Type B pancreatic cell (in vitro differentiated cells): ENCODE measurements at regions not wholly inside any gene's neighbourhood (a gene's known extent, or its start where the extent isn't known, plus 50 kb on each side); places are given as distances from the start of the nearest gene placed in this dataset.

Experiments used
- DNase-seq: peaks from one replicate; pipeline ENCODE4 v3.0.0; 2021; ENCODE audit warnings: mixed read lengths; ENCODE audit not compliant: unreplicated experiment; ENCODE audit errors: extremely low spot score
- H3K27ac Mint-ChIP-seq: 2 replicates; pipeline ENCODE4 v1.8.0; 2021; ENCODE audit warnings: mild to moderate bottlenecking, mixed read lengths
- H3K27me3 Mint-ChIP-seq: 2 replicates; pipeline ENCODE4 v1.8.0; 2021; ENCODE audit warnings: mixed read lengths
- H3K36me3 Mint-ChIP-seq: 2 replicates; pipeline ENCODE4 v1.8.0; 2021; ENCODE audit warnings: mixed read lengths
- H3K4me1 Mint-ChIP-seq: one replicate; pipeline ENCODE4 v1.8.0; 2021; ENCODE audit warnings: mixed read lengths; ENCODE audit not compliant: unreplicated experiment
- H3K4me3 Mint-ChIP-seq: 2 replicates; pipeline ENCODE4 v1.8.0; 2021; ENCODE audit warnings: mild to moderate bottlenecking, mixed read lengths
- H3K9me3 Mint-ChIP-seq: 2 replicates; pipeline ENCODE4 v1.8.0; 2021; ENCODE audit warnings: mixed read lengths
- TF ChIP-seq, protein P1 (sequence below): fragments of 200-600 bp; sonication (generic); conservative IDR thresholded peaks from 2 replicates; pipeline ENCODE4 v1.5.0; 2021; ENCODE audit warnings: antibody characterized with exemption, mild to moderate bottlenecking

DNA sequence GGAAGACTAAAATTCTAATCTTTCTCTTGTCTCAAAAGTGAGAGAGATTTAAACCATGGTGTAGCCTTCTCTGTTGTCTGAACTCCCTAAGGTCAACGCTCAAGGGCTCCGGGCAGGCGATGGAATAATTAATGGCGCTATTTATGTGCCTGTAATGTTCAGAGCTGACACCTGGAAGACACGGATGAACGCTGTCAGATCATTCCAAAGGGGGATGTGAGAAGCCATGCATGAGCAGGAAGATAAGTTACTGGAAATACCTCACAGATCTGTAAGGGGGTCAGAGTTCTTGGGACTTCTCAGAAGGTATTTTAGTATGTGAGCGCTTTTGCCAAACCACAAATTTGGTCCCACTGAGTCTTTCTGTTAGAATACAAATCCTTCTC is 73.3 kb upstream of the MTPN start:
- no peak for DNase-seq
- Mint-ChIP-seq H3K4me3 (peak overlapping the region; percentile 57), H3K27me3 (no peaks in the 10 kb centered on the region), H3K27ac (peak overlapping the region; percentile 70), H3K4me1 (peaks cover 12% of the 10 kb centered on the region), H3K36me3 (no peaks in the 10 kb centered on the region), H3K9me3 (peaks cover 2% of the 10 kb centered on the region)
- TF ChIP-seq, protein P1, sequence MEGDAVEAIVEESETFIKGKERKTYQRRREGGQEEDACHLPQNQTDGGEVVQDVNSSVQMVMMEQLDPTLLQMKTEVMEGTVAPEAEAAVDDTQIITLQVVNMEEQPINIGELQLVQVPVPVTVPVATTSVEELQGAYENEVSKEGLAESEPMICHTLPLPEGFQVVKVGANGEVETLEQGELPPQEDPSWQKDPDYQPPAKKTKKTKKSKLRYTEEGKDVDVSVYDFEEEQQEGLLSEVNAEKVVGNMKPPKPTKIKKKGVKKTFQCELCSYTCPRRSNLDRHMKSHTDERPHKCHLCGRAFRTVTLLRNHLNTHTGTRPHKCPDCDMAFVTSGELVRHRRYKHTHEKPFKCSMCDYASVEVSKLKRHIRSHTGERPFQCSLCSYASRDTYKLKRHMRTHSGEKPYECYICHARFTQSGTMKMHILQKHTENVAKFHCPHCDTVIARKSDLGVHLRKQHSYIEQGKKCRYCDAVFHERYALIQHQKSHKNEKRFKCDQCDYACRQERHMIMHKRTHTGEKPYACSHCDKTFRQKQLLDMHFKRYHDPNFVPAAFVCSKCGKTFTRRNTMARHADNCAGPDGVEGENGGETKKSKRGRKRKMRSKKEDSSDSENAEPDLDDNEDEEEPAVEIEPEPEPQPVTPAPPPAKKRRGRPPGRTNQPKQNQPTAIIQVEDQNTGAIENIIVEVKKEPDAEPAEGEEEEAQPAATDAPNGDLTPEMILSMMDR: no peak

DNA sequence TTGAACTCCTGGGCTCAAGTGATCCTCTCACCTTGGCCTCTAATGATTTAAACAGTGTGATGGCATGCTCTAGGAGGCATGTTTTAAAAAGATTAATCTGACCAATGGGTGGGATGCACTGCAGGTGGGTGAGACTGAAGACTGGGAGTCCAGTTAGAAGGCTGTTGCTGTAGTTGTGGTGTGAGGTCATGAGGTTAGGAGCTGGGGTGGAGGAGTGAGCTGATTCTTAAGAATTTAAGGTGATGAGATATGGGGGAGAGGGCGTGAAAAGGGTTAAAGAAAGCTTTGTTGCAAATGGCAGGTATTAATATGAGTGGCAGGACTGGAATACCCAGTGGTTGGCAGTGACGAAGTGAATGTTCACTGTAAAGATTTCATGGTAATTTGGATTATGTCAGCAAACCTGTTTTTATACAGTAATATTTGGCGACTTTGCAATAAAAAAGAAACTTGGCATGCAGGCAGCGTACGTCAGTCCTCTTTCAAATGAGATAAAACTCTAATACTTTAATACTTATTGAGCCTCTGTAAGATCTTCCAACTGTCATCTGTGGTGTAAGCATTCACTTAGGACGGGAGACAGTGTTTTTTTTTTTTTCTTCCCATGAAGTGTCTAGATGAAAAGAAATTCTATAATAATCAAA is 72.8 kb upstream of the MTPN start:
- peak overlapping the region; percentile 57 for H3K4me3 Mint-ChIP-seq
- no peak for DNase-seq
- peak overlapping the region; percentile 70 for H3K27ac Mint-ChIP-seq
- peaks cover 7% of the 10 kb centered on the region for H3K9me3 Mint-ChIP-seq
- no peaks in the 10 kb centered on the region for H3K27me3 Mint-ChIP-seq
- peaks cover 12% of the 10 kb centered on the region for H3K4me1 Mint-ChIP-seq
- H3K36me3 Mint-ChIP-seq: no peaks in the 10 kb centered on the region
- TF ChIP-seq, protein P1: no peak

DNA sequence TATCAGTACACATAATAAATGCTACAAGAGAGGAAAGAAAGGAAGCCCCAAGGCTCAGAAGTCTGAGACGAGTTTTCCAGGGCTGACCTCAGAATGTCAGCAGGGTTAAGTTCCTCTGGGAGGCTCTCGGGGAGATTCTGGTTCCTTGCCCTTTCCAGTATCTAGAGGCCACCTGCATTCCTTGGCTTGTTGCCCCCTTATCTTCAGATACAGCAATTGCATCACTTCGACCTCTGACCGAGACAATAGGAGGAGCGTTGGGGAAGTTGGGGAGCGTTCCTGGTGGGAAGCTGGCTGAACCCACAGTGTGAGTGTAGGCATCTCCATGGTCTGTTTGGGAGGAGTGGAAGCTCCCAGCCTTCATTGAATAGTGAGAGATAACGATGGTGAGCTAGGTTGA is 72.0 kb upstream of the MTPN start:
- DNase-seq: no peak
- Mint-ChIP-seq H3K36me3 (no peaks in the 10 kb centered on the region), H3K27me3 (no peaks in the 10 kb centered on the region), H3K27ac (no peak overlapping the region), H3K9me3 (peaks cover 7% of the 10 kb centered on the region), H3K4me3 (no peak overlapping the region), H3K4me1 (peaks cover 12% of the 10 kb centered on the region)
- TF ChIP-seq, protein P1: no peak

DNA sequence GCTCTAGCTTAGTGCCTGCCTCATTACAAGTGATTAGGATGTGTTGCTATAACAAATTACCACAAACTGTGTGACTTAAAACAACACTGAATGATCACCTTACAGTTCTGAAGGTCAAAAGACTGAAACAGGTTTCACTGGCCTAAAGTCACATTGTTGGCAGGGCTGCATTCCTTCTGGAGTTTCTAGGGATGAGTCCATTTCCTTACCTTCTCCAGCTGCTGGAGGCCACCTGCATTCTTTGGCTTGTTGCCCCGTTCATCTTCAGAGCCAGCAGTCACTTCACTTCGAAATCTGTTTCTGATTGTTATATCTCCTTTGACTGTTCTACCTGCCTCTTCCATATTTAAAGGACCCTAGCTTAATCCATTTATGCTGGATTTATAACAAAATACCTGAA is 69.4 kb upstream of the MTPN start:
- TF ChIP-seq, protein P1: no peak
- H3K4me1 Mint-ChIP-seq: peaks cover 12% of the 10 kb centered on the region
- DNase-seq: no peak
- H3K27ac Mint-ChIP-seq: no peak overlapping the region
- no peaks in the 10 kb centered on the region for H3K36me3 Mint-ChIP-seq
- H3K27me3 Mint-ChIP-seq: no peaks in the 10 kb centered on the region
- H3K4me3 Mint-ChIP-seq: no peak overlapping the region
- H3K9me3 Mint-ChIP-seq: peaks cover 7% of the 10 kb centered on the region

DNA sequence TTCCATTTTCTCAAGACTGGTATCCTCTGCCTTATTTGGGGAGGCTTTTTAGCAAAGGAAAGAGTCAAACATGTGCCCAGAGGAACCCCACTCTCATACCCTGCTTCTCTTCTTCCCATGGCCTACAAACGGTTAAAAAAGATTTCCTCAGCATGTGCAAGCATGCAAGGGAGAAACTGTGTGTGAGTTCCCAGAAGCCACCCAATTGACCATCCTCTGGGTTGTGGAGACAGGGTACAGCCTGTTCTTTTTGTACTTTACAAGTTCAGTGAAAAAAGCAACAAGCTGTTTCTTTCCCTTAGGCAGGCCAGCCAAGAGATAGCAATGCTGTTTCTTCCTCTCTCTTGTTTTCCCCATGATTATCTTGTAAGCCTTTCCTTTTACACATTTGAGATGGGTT is 68.8 kb upstream of the MTPN start:
- Mint-ChIP-seq H3K36me3 (no peaks in the 10 kb centered on the region), H3K27ac (no peak overlapping the region), H3K4me3 (no peak overlapping the region), H3K27me3 (no peaks in the 10 kb centered on the region), H3K9me3 (peaks cover 7% of the 10 kb centered on the region), H3K4me1 (peaks cover 12% of the 10 kb centered on the region)
- TF ChIP-seq, protein P1: no peak
- no peak for DNase-seq

DNA sequence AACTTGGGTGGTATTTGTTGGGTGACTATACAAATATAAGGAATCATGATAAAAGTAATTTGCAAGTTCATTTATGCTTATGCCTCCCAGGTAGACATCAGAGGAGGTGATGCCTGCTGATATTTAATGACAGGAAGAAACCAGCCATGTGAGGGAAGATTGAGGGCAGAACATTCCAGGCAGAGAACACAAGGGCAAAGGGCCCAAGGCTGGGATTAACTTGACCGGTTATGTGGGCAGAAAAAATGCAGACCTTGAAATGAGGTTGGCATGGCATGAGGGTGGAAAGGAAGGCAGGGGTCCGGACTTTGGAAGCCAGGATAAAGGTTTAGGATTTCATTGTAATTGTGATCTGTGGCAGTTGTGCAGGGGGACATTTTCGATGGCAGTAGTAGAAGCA is 68.0 kb upstream of the MTPN start:
- DNase-seq: no peak
- Mint-ChIP-seq H3K4me1 (peaks cover 6% of the 10 kb centered on the region), H3K36me3 (no peaks in the 10 kb centered on the region), H3K27me3 (no peaks in the 10 kb centered on the region), H3K9me3 (peaks cover 7% of the 10 kb centered on the region), H3K4me3 (no peak overlapping the region), H3K27ac (no peak overlapping the region)
- TF ChIP-seq, protein P1: no peak
